ENCODE measurements at regions not wholly inside any gene's neighbourhood (a gene's known extent, or its start where the extent isn't known, plus 50 kb on each side); places are given as distances from the start of the nearest gene placed in this dataset.

- TF ChIP-seq NR2C2 (CRISPR knock-in tag; IDR thresholded peaks at IDR 0.05; ENCODE audit: borderline replicate concordance): no peak
- TF ChIP-seq BRD4 (CRISPR knock-in tag; IDR thresholded peaks at IDR 0.05): no peak
- TF ChIP-seq HMG20A (CRISPR knock-in tag; IDR thresholded peaks at IDR 0.05; ENCODE audit: borderline replicate concordance): no peak
- TF ChIP-seq ZNF343 (CRISPR knock-in tag; IDR thresholded peaks at IDR 0.05): no peak
- no peak for TF ChIP-seq EP300 (IDR thresholded peaks at IDR 0.05; ENCODE audit: low read depth in 2 of 2, low read length in 2 of 2)
- TF ChIP-seq EP300 (CRISPR knock-in tag; IDR thresholded peaks at IDR 0.05; ENCODE audit: borderline replicate concordance): no peak
- no peak for TF ChIP-seq POLR2A (IDR thresholded peaks at IDR 0.05; ENCODE audit: insufficient read depth in 1 of 2, low read depth in 2 of 2, low read length in 2 of 2)
- TF ChIP-seq NFIC (IDR thresholded peaks at IDR 0.05; ENCODE audit: low read length): no peak
- no peak for TF ChIP-seq SP4 (CRISPR knock-in tag; IDR thresholded peaks at IDR 0.05)
- TF ChIP-seq ZNF121 (CRISPR knock-in tag; IDR thresholded peaks at IDR 0.05): no peak
- TF ChIP-seq MTA3 (CRISPR knock-in tag; IDR thresholded peaks at IDR 0.05): no peak
- no peak for TF ChIP-seq JUND (CRISPR knock-in tag; IDR thresholded peaks at IDR 0.05)
- TF ChIP-seq SPEN (CRISPR knock-in tag; IDR thresholded peaks at IDR 0.05; ENCODE audit: low read depth): no peak
- TF ChIP-seq MATR3 (CRISPR knock-in tag; IDR thresholded peaks at IDR 0.05): no peak
- no peak for TF ChIP-seq SALL1 (CRISPR knock-in tag; IDR thresholded peaks at IDR 0.05)
Measured at GRCh38 chr4:182192511-182193181, 50.6 kb upstream of the TENM3 start.

Data from HepG2 (cell line).